Ovary (tissue), 7 donors: ENCODE measurements at regions not wholly inside any gene's neighbourhood (a gene's known extent, or its start where the extent isn't known, plus 50 kb on each side); places are given as distances from the start of the nearest gene placed in this dataset.

Experiments used
- DNase-seq, 5 donors: peaks; one replicate each; pipeline ENCODE4 v3.0.0-alpha.2; 2019 to 2020
- H3K27ac ChIP-seq, 2 donors: fragments of 200-600 bp; one replicate each; pipeline versions ENCODE4 v1.5.1 to v1.8.0; 2019 to 2022
- H3K27me3 ChIP-seq: fragments of 200-600 bp; one replicate; pipeline ENCODE4 v1.8.0; 2022
- H3K36me3 ChIP-seq: fragments of 200-600 bp; sonication (generic); one replicate; pipeline ENCODE4 v1.5.1; 2019
- H3K4me1 ChIP-seq: one replicate; pipeline ENCODE4 v1.8.1; 2013; ENCODE audit warnings: mild to moderate bottlenecking, moderate library complexity; ENCODE audit not compliant: insufficient read depth
- H3K4me3 ChIP-seq: fragments of 200-600 bp; sonication (generic); one replicate; pipeline ENCODE4 v1.5.1; 2017
- H3K9me3 ChIP-seq, 2 donors: fragments of 200-600 bp in 1 of 2; sonication (generic) in 1 of 2; one replicate each; pipeline versions ENCODE4 v1.5.1 to v1.8.1; 2013 to 2019; ENCODE audit warnings: mild to moderate bottlenecking in 1 of 2, moderate library complexity in 1 of 2
- EP300 ChIP-seq: sonication (generic); formaldehyde crosslinking; IDR thresholded peaks from one replicate; pipeline ENCODE4 v1.6.1; 2017; ENCODE audit warnings: antibody characterized with exemption
- POLR2A ChIP-seq: fragments of 450-650 bp; IDR thresholded peaks from one replicate; pipeline ENCODE4 v1.6.1; 2017; ENCODE audit warnings: antibody characterized with exemption, mild to moderate bottlenecking, moderate library complexity
- WGBS, 3 donors: extraction: QIAGEN DNeasy Blood & Tissue Kit in 1 of 3; methylation state at CpG; one replicate each; pipeline versions ENCODE4 v1.1.5 to v1.1.7; 2013 to 2017; 5-methylcytosine and 5-hydroxymethylcytosine counted together
- intact Hi-C, 4 donors: fragments of 100-400 bp; cut with DNase I; formaldehyde crosslinking; loops; one replicate each; pipeline versions ENCODE4 v1.11.0 to v1.15.1; 2022 to 2023
- TF ChIP-seq, protein P1 (sequence below), 3 donors: fragments of 450-650 bp in 2 of 3; fragments of 200-600 bp in 1 of 3; IDR thresholded peaks; one replicate each; pipeline versions ENCODE4 v1.5.1 to v1.8.0; 2016 to 2022; ENCODE audit warnings: antibody characterized with exemption in 3 of 3, mild to moderate bottlenecking in 1 of 3
- donor health status: DM: no; HTN: no; CAD: no; lungs with moderate emphysema.
- donor health status: DM: no; HTN: no; CAD: no.
- donor health status: Bipolar disorder and iron deficiency.
- donor health status: DM: no; HTN: no; CAD: no.
- donor health status: DM: yes; HTN: yes; CAD: no.

DNA sequence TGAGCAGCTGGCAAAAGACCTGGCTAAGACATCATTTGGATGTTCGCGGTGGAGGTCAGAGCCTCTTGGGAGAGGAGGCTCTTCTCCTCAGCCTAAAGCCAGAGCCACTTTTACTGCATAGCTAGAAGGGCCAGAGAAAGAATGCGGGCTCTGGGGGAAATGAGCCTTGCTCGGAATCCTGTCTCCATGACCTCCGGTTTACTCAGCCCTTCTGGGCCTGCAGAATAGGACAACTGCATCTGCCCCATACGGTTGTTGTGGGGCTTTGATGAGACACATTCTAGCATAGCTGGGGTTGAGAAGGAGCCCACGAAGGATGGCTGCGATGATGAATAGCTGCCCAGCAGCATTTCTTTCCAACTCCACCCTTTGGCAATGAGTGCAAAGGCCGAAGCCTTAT, 115.0 kb upstream of the SLC22A23 start:
- intact Hi-C loops, result no loop called here

DNA sequence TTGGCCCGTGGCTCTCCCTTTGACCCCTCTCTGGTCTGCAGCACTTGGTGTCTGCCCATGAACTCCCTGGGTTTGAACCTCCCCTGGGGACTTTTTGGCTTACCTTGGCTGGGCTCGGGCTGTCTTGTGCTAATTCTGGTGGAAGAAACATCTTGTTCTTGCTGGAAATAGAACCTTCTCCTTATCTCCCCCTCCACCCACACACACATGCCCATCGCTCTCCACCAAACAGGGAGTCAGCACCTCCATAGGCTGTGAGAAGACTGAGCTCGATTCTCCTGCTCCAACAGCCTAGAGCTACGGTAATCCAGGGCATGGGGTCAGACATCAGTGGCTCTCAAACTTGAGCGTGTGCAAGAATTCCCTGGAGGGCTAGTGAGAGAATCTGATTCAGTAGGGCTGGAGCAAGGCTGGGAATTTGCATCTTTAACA, 114.4 kb upstream of the SLC22A23 start:
- Histone ChIP-seq H3K4me1 (no peaks in the 10 kb centered on the region), H3K27me3 (no peaks in the 10 kb centered on the region), H3K9me3 (no peaks in the 10 kb centered on the region), H3K4me3 (no peak overlapping the region), H3K36me3 (no peaks in the 10 kb centered on the region), H3K27ac (no peak overlapping the region)
- DNase-seq, result peak in 1 of 5 donors; percentile 44
- intact Hi-C loops, result no loop called here
- TF ChIP-seq POLR2A (no peak), EP300 (no peak)
- TF ChIP-seq, protein P1, sequence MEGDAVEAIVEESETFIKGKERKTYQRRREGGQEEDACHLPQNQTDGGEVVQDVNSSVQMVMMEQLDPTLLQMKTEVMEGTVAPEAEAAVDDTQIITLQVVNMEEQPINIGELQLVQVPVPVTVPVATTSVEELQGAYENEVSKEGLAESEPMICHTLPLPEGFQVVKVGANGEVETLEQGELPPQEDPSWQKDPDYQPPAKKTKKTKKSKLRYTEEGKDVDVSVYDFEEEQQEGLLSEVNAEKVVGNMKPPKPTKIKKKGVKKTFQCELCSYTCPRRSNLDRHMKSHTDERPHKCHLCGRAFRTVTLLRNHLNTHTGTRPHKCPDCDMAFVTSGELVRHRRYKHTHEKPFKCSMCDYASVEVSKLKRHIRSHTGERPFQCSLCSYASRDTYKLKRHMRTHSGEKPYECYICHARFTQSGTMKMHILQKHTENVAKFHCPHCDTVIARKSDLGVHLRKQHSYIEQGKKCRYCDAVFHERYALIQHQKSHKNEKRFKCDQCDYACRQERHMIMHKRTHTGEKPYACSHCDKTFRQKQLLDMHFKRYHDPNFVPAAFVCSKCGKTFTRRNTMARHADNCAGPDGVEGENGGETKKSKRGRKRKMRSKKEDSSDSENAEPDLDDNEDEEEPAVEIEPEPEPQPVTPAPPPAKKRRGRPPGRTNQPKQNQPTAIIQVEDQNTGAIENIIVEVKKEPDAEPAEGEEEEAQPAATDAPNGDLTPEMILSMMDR (IDR thresholded peaks at IDR 0.05), result no peak
- WGBS, 3 donors, result 32 to 34% (median 33%) methylated on average over 6 of the region's 6 CpGs

More for the DNA sequence above, 115.0 kb upstream of the SLC22A23 start:
- no peaks in the 10 kb centered on the region for H3K36me3 ChIP-seq
- no peak overlapping the region for H3K4me3 ChIP-seq
- no peak overlapping the region for H3K27ac ChIP-seq
- no peak for DNase-seq
- no peaks in the 10 kb centered on the region for H3K27me3 ChIP-seq
- TF ChIP-seq, protein P1 (IDR thresholded peaks at IDR 0.05), result no peak
- TF ChIP-seq POLR2A (no peak), EP300 (no peak)
- no peaks in the 10 kb centered on the region for H3K9me3 ChIP-seq
- WGBS, 3 donors, result 78 to 91% (median 82%) methylated on average over 9 of the region's 9 CpGs
- H3K4me1 ChIP-seq, result no peaks in the 10 kb centered on the region

DNA sequence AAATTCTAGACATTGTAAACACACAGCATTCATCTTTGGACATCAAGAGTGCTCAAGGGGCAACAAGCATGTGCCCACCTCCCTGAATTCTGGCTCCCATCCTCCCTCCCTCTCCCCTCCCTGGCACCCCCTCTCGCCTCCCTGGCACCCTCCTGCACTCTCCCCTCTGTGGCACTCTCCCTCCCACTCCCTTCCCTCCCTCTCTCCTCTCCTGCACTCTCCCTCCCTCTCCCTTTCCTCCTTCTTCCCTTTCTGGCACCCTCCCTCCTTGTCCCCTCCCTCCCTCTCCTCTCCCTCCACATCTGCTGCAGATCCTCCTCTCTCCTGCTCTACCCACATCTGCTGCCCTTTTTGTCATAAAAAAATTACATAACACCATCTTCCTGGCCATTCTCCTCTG, 113.0 kb upstream of the SLC22A23 start:
- DNase-seq, result no peak
- 33 to 77% (median 40%) methylated on average over 1 of the region's 1 CpG for WGBS, 3 donors
- H3K9me3 ChIP-seq, result no peaks in the 10 kb centered on the region
- no peaks in the 10 kb centered on the region for H3K36me3 ChIP-seq
- no peak overlapping the region for H3K27ac ChIP-seq
- no peaks in the 10 kb centered on the region for H3K27me3 ChIP-seq
- intact Hi-C loops, result no loop called here
- TF ChIP-seq EP300, result no peak
- TF ChIP-seq POLR2A, result no peak
- TF ChIP-seq, protein P1 (IDR thresholded peaks at IDR 0.05), result no peak
- no peak overlapping the region for H3K4me3 ChIP-seq
- H3K4me1 ChIP-seq, result no peaks in the 10 kb centered on the region

DNA sequence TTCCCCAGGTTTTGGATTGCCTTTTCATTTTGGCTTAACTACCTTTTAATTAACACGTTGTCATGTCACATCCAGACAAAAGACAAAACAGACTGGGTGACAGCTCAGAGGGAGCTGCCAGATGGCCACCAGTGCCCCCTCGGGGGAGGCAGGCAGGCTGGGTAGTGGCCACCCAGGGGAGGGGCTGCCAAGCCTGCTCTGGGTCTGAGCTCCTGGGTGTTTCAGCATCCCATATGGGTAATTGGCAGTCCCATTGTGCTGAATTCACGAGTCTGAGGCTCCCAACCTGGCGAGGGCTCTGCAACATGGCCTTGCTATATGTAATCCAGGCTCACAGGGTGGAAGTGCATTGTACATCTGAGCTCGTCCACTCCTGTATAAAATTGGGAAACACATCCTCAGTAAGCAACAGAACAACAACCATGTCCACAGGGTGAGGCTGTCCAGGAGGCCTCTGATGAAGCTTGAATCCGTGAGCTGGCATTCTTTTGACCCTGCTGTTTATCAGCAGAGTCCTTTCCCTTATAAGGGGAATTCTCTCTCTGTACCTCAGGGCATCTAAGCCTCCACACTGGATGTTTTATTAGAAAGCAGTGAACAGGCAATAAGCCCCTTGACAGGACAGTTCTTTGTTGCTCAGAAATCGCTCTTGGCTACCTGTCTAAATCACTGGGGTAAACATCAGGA, 111.7 kb upstream of the SLC22A23 start:
- intact Hi-C loops, result no loop called here

More for the DNA sequence above, 111.7 kb upstream of the SLC22A23 start:
- Histone ChIP-seq H3K9me3 (no peaks in the 10 kb centered on the region), H3K27me3 (no peaks in the 10 kb centered on the region), H3K36me3 (no peaks in the 10 kb centered on the region), H3K4me3 (no peak overlapping the region), H3K27ac (no peak overlapping the region), H3K4me1 (no peaks in the 10 kb centered on the region)
- TF ChIP-seq POLR2A (no peak), EP300 (no peak)
- TF ChIP-seq, protein P1 (IDR thresholded peaks at IDR 0.05), result no peak
- no peak for DNase-seq
- WGBS, 3 donors, result 61 to 68% (median 68%) methylated on average over 7 of the region's 7 CpGs
